ENCODE measurements at regions not wholly inside any gene's neighbourhood (a gene's known extent, or its start where the extent isn't known, plus 50 kb on each side); places are given as distances from the start of the nearest gene placed in this dataset.

- H4K20me1 ChIP-seq (ENCODE audit: insufficient read depth) = no peaks in the 10 kb centered on the region
- H3K4me2 ChIP-seq = no peak overlapping the region
- H2AFZ ChIP-seq (ENCODE audit: low read depth) = no peak overlapping the region
- H3K4me3 ChIP-seq (ENCODE audit: low read depth in 2 of 2, low read length in 1 of 2) = no peak overlapping the region
- H3K27me3 ChIP-seq (ENCODE audit: insufficient read depth) = peaks cover 5% of the 10 kb centered on the region; the same call in 1 of the 2 replicates
- no peak overlapping the region for H3K27ac ChIP-seq (ENCODE audit: low read depth in 2 of 2, low read length in 1 of 2)
- DNase-seq = no peak
- no peaks in the 10 kb centered on the region for H3K79me2 ChIP-seq (ENCODE audit: insufficient read depth)
- no peaks in the 10 kb centered on the region for H3K9me3 ChIP-seq
- H3K36me3 ChIP-seq (replicated peaks in 1 of 2; ENCODE audit: control insufficient read depth in 1 of 2, insufficient read depth in 2 of 2, low read length in 1 of 2) = no peaks in the 10 kb centered on the region
- ChIA-PET CTCF (no interaction called here), POLR2A (no interaction called here)
- H3K4me1 ChIP-seq (ENCODE audit: control insufficient read depth in 1 of 2, insufficient read depth in 2 of 2, low read depth in 1 of 2, low read length in 1 of 2) = no peaks in the 10 kb centered on the region
- no peak overlapping the region for H3K9ac ChIP-seq
- no peak for TF ChIP-seq GATA2 (CRISPR knock-in tag; IDR thresholded peaks at IDR 0.05)
- TF ChIP-seq TAF1 (IDR thresholded peaks at IDR 0.05; ENCODE audit: borderline replicate concordance, low read depth, low read length) = no peak
- no peaks in the 10 kb centered on the region for H3K9me2 ChIP-seq
- H3F3A ChIP-seq (replicated peaks; ENCODE audit: insufficient read depth) = no peaks in the 10 kb centered on the region
- WGBS (ENCODE audit: low lambda C conversion rate) = 10% methylated on average over 4 of the region's 4 CpGs
These were observed 71.6 kb upstream of the PPM1H start for GRCh38 chr12:63006536-63006935.

- no peaks in the 10 kb centered on the region for H3K9me3 ChIP-seq
- H3K4me1 ChIP-seq (ENCODE audit: control insufficient read depth in 1 of 2, insufficient read depth in 2 of 2, low read depth in 1 of 2, low read length in 1 of 2) = no peaks in the 10 kb centered on the region
- no peaks in the 10 kb centered on the region for H3K9me2 ChIP-seq
- ChIA-PET CTCF (no interaction called here), POLR2A (no interaction called here)
- H3F3A ChIP-seq (replicated peaks; ENCODE audit: insufficient read depth) = no peaks in the 10 kb centered on the region
- no peaks in the 10 kb centered on the region for H3K36me3 ChIP-seq (replicated peaks in 1 of 2; ENCODE audit: control insufficient read depth in 1 of 2, insufficient read depth in 2 of 2, low read length in 1 of 2)
- no peak overlapping the region for H3K27ac ChIP-seq (ENCODE audit: low read depth in 2 of 2, low read length in 1 of 2)
- H3K4me2 ChIP-seq = no peak overlapping the region
- H2AFZ ChIP-seq (ENCODE audit: low read depth) = no peak overlapping the region
- no peaks in the 10 kb centered on the region for H4K20me1 ChIP-seq (ENCODE audit: insufficient read depth)
- H3K4me3 ChIP-seq (ENCODE audit: low read depth in 2 of 2, low read length in 1 of 2) = no peak overlapping the region
- no peak for DNase-seq
- TF ChIP-seq POLR2AphosphoS5 (IDR thresholded peaks at IDR 0.05; ENCODE audit: low read depth, low read length) (no peak), EP300 (IDR thresholded peaks at IDR 0.05; ENCODE audit: borderline replicate concordance in 1 of 2, low read depth in 1 of 2, low read length in 1 of 2) (no peak), JUND (IDR thresholded peaks at IDR 0.05) (no peak), ELF1 (IDR thresholded peaks at IDR 0.05) (no peak), REST (IDR thresholded peaks at IDR 0.05; ENCODE audit: low read depth, low read length) (no peak), TEAD4 (IDR thresholded peaks at IDR 0.05; ENCODE audit: borderline replicate concordance, insufficient read depth) (no peak), MAX (IDR thresholded peaks at IDR 0.05; ENCODE audit: low read depth) (no peak), RXRA (IDR thresholded peaks at IDR 0.05; ENCODE audit: borderline replicate concordance, low read depth) (no peak), FOSL2 (IDR thresholded peaks at IDR 0.05; ENCODE audit: borderline replicate concordance, low read depth) (no peak), NRF1 (IDR thresholded peaks at IDR 0.05; ENCODE audit: low read depth, low read length) (no peak), NFIC (IDR thresholded peaks at IDR 0.05; ENCODE audit: borderline replicate concordance) (no peak), RAD21 (IDR thresholded peaks at IDR 0.05; ENCODE audit: low read length) (no peak), MXI1 (IDR thresholded peaks at IDR 0.05; ENCODE audit: low read depth, low read length) (no peak)
- H3K9ac ChIP-seq = no peak overlapping the region
- H3K27me3 ChIP-seq (ENCODE audit: insufficient read depth) = peaks cover 5% of the 10 kb centered on the region; the same call in 1 of the 2 replicates
- H3K79me2 ChIP-seq (ENCODE audit: insufficient read depth) = no peaks in the 10 kb centered on the region
These were observed 70.4 kb upstream of the PPM1H start for GRCh38 chr12:63005382-63005781.

Measured in SK-N-SH (cell line).